Effector CD8-positive, alpha-beta T cell (primary cell): ENCODE measurements at regions not wholly inside any gene's neighbourhood (a gene's known extent, or its start where the extent isn't known, plus 50 kb on each side); places are given as distances from the start of the nearest gene placed in this dataset.
"Not testable (repeated sequence)": the region's sequence is repeated elsewhere in the genome, so short reads cannot be mapped to it uniquely, and the experiment has no call there.

Source experiments
- DNase-seq: peaks from one replicate; lab custom pipeline; 2025; lab: John Stamatoyannopoulos, UW

- no peak for DNase-seq
Measured at GRCh38 chr12:131357185-131357747, 353.6 kb upstream of the SFSWAP start.

- DNase-seq = no peak
Measured at GRCh38 chr12:131357920-131358319, 353.0 kb upstream of the SFSWAP start.

- no peak for DNase-seq
Measured at GRCh38 chr12:131362291-131363211, 348.3 kb upstream of the SFSWAP start.

GRCh38 chr12:131363393-131363792 is 347.5 kb upstream of the SFSWAP start:
- no peak for DNase-seq

- DNase-seq = no peak
Measured at GRCh38 chr12:131363841-131364495, 346.9 kb upstream of the SFSWAP start.

- no peak for DNase-seq
Measured at GRCh38 chr12:131364903-131365820, 345.7 kb upstream of the SFSWAP start.

GRCh38 chr12:131365821-131366260 is 345.0 kb upstream of the SFSWAP start:
- DNase-seq = no peak

- DNase-seq = no peak
Measured at GRCh38 chr12:131366261-131366871, 344.5 kb upstream of the SFSWAP start.

GRCh38 chr12:131367067-131367982 is 343.6 kb upstream of the SFSWAP start:
- not testable (repeated sequence) for DNase-seq

- no peak for DNase-seq
Measured at GRCh38 chr12:131367983-131368667, 342.8 kb upstream of the SFSWAP start.

- no peak for DNase-seq
Measured at GRCh38 chr12:131368668-131369071, 342.2 kb upstream of the SFSWAP start.

- no peak for DNase-seq
Measured at GRCh38 chr12:131369094-131369845, 341.6 kb upstream of the SFSWAP start.

GRCh38 chr12:131370321-131370720 is 340.6 kb upstream of the SFSWAP start:
- DNase-seq = no peak

- no peak for DNase-seq
Measured at GRCh38 chr12:131370791-131371347, 340.0 kb upstream of the SFSWAP start.

- no peak for DNase-seq
Measured at GRCh38 chr12:131371401-131372170, 339.3 kb upstream of the SFSWAP start.

GRCh38 chr12:131372171-131372475 is 338.8 kb upstream of the SFSWAP start:
- DNase-seq = no peak

- DNase-seq = no peak
Measured at GRCh38 chr12:131372706-131373195, 338.1 kb upstream of the SFSWAP start.
